GM23338 (cell line): ENCODE measurements at regions not wholly inside any gene's neighbourhood (a gene's known extent, or its start where the extent isn't known, plus 50 kb on each side); places are given as distances from the start of the nearest gene placed in this dataset.

Experiments
- ATAC-seq: fragments of 200-7000 bp; cut with Tn5 transposase; 3 replicates; pipeline ENCODE4 v1.9.1; 2020
- DNase-seq: peaks from one replicate; pipeline ENCODE4 v3.0.0-alpha.2; 2015; ENCODE audit warnings: low spot score
- H2AFZ ChIP-seq: fragments of 200-600 bp; sonication (generic); 2 replicates; pipeline ENCODE4 v1.8.0; 2016; ENCODE audit warnings: antibody characterized with exemption, mild to moderate bottlenecking, moderate library complexity
- H3F3A ChIP-seq: fragments of 200-600 bp; sonication (generic); replicated peaks from 2 replicates; pipeline ENCODE4 v1.8.0; 2017; ENCODE audit warnings: antibody characterized with exemption, mixed run types, low read depth
- H3K27ac ChIP-seq: fragments of 200-600 bp; sonication (generic); 2 replicates; pipeline ENCODE4 v1.6.1; 2016; ENCODE audit warnings: low read depth
- H3K27me3 ChIP-seq: fragments of 200-600 bp; sonication (generic); 2 replicates; pipeline ENCODE4 v1.8.0; 2016; ENCODE audit warnings: mild to moderate bottlenecking, mixed run types, moderate library complexity; ENCODE audit not compliant: insufficient read depth
- H3K36me3 ChIP-seq: fragments of 200-600 bp; sonication (generic); 2 replicates; pipeline ENCODE4 v1.8.0; 2016; ENCODE audit warnings: mild to moderate bottlenecking; ENCODE audit not compliant: insufficient read depth
- H3K4me1 ChIP-seq: fragments of 200-600 bp; sonication (generic); 2 replicates; pipeline ENCODE4 v1.8.0; 2016; ENCODE audit warnings: mild to moderate bottlenecking, moderate library complexity; ENCODE audit not compliant: insufficient read depth
- H3K4me2 ChIP-seq: fragments of 200-600 bp; sonication (generic); 2 replicates; pipeline ENCODE4 v1.7.1; 2017; ENCODE audit warnings: mixed run types
- H3K4me3 ChIP-seq: fragments of 200-600 bp; sonication (generic); 2 replicates; pipeline ENCODE4 v1.6.1; 2016; ENCODE audit warnings: mixed run types
- H3K79me2 ChIP-seq: fragments of 200-600 bp; sonication (generic); replicated peaks from 2 replicates; pipeline ENCODE4 v1.8.0; 2017; ENCODE audit warnings: mild to moderate bottlenecking; ENCODE audit not compliant: insufficient read depth
- H3K9me2 ChIP-seq: fragments of 200-600 bp; sonication (generic); 2 replicates; pipeline ENCODE4 v1.8.0; 2017; ENCODE audit not compliant: insufficient read depth
- H4K20me1 ChIP-seq: fragments of 200-600 bp; sonication (generic); replicated peaks from 2 replicates; pipeline ENCODE4 v1.8.0; 2017; ENCODE audit warnings: mild to moderate bottlenecking; ENCODE audit not compliant: insufficient read depth
- H3K27ac Mint-ChIP-seq: 2 replicates; pipeline ENCODE4 v1.8.0; 2020; ENCODE audit warnings: inconsistent platforms, mild to moderate bottlenecking, moderate library complexity, mixed read lengths
- H3K27me3 Mint-ChIP-seq: 3 replicates; pipeline ENCODE4 v1.8.0; 2022; ENCODE audit warnings: low read depth, mild to moderate bottlenecking, moderate library complexity, mixed read lengths, inconsistent platforms; ENCODE audit not compliant: insufficient read depth, poor library complexity
- H3K36me3 Mint-ChIP-seq: 3 replicates; pipeline ENCODE4 v1.8.0; 2021; ENCODE audit warnings: low read depth, mild to moderate bottlenecking, inconsistent platforms, moderate library complexity, mixed read lengths
- H3K4me1 Mint-ChIP-seq: 3 replicates; pipeline ENCODE4 v1.8.0; 2020; ENCODE audit warnings: mild to moderate bottlenecking, inconsistent platforms, mixed read lengths
- H3K4me3 Mint-ChIP-seq: 3 replicates; pipeline ENCODE4 v1.8.0; 2021; ENCODE audit warnings: moderate library complexity, mild to moderate bottlenecking, inconsistent platforms, mixed read lengths
- H3K9me3 Mint-ChIP-seq: 3 replicates; pipeline ENCODE4 v1.8.0; 2020; ENCODE audit warnings: moderate library complexity, mild to moderate bottlenecking, inconsistent platforms, mixed read lengths
- CREB1 ChIP-seq: fragments of 250-450 bp; sonication (Bioruptor Pico); IDR thresholded peaks from 2 replicates; pipeline ENCODE4 v1.5.0; 2020; ENCODE audit warnings: low read depth, mild to moderate bottlenecking, moderate library complexity
- EZH2 ChIP-seq: fragments of 200-600 bp; sonication (generic); IDR thresholded peaks from one replicate; pipeline ENCODE4 v1.8.0; 2017; ENCODE audit warnings: antibody characterized with exemption, mild to moderate bottlenecking, low read depth; ENCODE audit not compliant: unreplicated experiment
- EZH2phosphoT487 ChIP-seq: fragments of 200-600 bp; sonication (generic); IDR thresholded peaks from one replicate; pipeline ENCODE4 v1.8.1; 2018; ENCODE audit warnings: antibody characterized with exemption; ENCODE audit not compliant: unreplicated experiment
- JUNB ChIP-seq: IDR thresholded peaks from one replicate; pipeline ENCODE4 v1.6.1; 2016; ENCODE audit warnings: antibody characterized with exemption; ENCODE audit not compliant: unreplicated experiment
- POLR2AphosphoS5 ChIP-seq: IDR thresholded peaks from 2 replicates; pipeline ENCODE4 v1.6.1; 2016; ENCODE audit warnings: antibody characterized with exemption, low read depth
- REST ChIP-seq: IDR thresholded peaks from one replicate; pipeline ENCODE4 v1.6.1; 2018; ENCODE audit warnings: antibody characterized with exemption; ENCODE audit not compliant: unreplicated experiment
- STAT1 ChIP-seq: IDR thresholded peaks from one replicate; pipeline ENCODE4 v1.6.1; 2016; ENCODE audit warnings: antibody characterized with exemption; ENCODE audit not compliant: unreplicated experiment
- ZNF114 ChIP-seq: fragments of 250-450 bp; sonication (Bioruptor Pico); IDR thresholded peaks from 2 replicates; pipeline ENCODE4 v1.5.0; 2020; ENCODE audit warnings: mild to moderate bottlenecking, moderate library complexity
- ZNF331 ChIP-seq: fragments of 250-450 bp; sonication (Bioruptor Pico); IDR thresholded peaks from 2 replicates; pipeline ENCODE4 v1.5.0; 2020; ENCODE audit warnings: low read depth, mild to moderate bottlenecking, moderate library complexity
- TF ChIP-seq, protein P1 (sequence below), 2 experiments: fragments of 200-600 bp in 1 of 2; sonication (generic) in 1 of 2; conservative IDR thresholded peaks; 2 replicates each; pipeline versions ENCODE4 v1.5.1 to v1.6.1; 2016 to 2017; ENCODE audit warnings: antibody characterized with exemption in 2 of 2, low read depth in 2 of 2, mild to moderate bottlenecking in 2 of 2, moderate library complexity in 1 of 2
- TF ChIP-seq, protein P2 (sequence below): IDR thresholded peaks from 2 replicates; pipeline ENCODE4 v1.6.1; 2016; ENCODE audit warnings: antibody characterized with exemption
- TF ChIP-seq, protein P3 (sequence below): fragments of 250-450 bp; sonication (Bioruptor Pico); IDR thresholded peaks from 2 replicates; pipeline ENCODE4 v1.5.0; 2020; ENCODE audit warnings: mild to moderate bottlenecking, moderate library complexity

DNA sequence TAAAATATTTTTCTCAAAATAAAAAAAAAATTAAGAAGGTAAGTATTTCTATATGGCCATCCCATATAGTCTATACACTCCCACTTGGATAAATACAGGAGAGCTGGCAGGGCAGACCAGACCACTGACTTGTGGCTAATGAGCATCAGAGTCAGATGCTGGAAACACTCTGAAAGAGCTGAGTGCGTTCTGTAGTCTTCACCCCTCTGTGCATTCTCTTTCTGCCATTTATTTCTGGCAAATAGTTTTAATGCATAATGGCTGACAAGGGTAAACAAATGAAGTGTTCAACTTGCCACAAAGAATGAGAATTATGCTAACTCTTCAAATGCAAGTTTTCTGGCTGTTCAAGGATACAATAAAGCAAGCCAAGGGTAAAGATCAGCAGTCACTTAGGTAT is 191.7 kb downstream of the TTLL7 start:
- no peaks in the 10 kb centered on the region for H3K4me1 Mint-ChIP-seq
- no peak overlapping the region for H3K27ac ChIP-seq
- no peak for ATAC-seq

More for the DNA sequence above, 191.7 kb downstream of the TTLL7 start:
- TF ChIP-seq, protein P1, sequence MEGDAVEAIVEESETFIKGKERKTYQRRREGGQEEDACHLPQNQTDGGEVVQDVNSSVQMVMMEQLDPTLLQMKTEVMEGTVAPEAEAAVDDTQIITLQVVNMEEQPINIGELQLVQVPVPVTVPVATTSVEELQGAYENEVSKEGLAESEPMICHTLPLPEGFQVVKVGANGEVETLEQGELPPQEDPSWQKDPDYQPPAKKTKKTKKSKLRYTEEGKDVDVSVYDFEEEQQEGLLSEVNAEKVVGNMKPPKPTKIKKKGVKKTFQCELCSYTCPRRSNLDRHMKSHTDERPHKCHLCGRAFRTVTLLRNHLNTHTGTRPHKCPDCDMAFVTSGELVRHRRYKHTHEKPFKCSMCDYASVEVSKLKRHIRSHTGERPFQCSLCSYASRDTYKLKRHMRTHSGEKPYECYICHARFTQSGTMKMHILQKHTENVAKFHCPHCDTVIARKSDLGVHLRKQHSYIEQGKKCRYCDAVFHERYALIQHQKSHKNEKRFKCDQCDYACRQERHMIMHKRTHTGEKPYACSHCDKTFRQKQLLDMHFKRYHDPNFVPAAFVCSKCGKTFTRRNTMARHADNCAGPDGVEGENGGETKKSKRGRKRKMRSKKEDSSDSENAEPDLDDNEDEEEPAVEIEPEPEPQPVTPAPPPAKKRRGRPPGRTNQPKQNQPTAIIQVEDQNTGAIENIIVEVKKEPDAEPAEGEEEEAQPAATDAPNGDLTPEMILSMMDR (conservative IDR thresholded peaks at IDR 0.05; ENCODE audit: low read depth in 2 of 2): no peak
- TF ChIP-seq, protein P2, sequence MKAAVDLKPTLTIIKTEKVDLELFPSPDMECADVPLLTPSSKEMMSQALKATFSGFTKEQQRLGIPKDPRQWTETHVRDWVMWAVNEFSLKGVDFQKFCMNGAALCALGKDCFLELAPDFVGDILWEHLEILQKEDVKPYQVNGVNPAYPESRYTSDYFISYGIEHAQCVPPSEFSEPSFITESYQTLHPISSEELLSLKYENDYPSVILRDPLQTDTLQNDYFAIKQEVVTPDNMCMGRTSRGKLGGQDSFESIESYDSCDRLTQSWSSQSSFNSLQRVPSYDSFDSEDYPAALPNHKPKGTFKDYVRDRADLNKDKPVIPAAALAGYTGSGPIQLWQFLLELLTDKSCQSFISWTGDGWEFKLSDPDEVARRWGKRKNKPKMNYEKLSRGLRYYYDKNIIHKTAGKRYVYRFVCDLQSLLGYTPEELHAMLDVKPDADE: no peak
- TF ChIP-seq JUNB: no peak
- no peak for TF ChIP-seq ZNF331 (CRISPR knock-in tag)
- TF ChIP-seq EZH2phosphoT487: no peak
- no peak for TF ChIP-seq STAT1
- TF ChIP-seq POLR2AphosphoS5: no peak
- TF ChIP-seq, protein P3, sequence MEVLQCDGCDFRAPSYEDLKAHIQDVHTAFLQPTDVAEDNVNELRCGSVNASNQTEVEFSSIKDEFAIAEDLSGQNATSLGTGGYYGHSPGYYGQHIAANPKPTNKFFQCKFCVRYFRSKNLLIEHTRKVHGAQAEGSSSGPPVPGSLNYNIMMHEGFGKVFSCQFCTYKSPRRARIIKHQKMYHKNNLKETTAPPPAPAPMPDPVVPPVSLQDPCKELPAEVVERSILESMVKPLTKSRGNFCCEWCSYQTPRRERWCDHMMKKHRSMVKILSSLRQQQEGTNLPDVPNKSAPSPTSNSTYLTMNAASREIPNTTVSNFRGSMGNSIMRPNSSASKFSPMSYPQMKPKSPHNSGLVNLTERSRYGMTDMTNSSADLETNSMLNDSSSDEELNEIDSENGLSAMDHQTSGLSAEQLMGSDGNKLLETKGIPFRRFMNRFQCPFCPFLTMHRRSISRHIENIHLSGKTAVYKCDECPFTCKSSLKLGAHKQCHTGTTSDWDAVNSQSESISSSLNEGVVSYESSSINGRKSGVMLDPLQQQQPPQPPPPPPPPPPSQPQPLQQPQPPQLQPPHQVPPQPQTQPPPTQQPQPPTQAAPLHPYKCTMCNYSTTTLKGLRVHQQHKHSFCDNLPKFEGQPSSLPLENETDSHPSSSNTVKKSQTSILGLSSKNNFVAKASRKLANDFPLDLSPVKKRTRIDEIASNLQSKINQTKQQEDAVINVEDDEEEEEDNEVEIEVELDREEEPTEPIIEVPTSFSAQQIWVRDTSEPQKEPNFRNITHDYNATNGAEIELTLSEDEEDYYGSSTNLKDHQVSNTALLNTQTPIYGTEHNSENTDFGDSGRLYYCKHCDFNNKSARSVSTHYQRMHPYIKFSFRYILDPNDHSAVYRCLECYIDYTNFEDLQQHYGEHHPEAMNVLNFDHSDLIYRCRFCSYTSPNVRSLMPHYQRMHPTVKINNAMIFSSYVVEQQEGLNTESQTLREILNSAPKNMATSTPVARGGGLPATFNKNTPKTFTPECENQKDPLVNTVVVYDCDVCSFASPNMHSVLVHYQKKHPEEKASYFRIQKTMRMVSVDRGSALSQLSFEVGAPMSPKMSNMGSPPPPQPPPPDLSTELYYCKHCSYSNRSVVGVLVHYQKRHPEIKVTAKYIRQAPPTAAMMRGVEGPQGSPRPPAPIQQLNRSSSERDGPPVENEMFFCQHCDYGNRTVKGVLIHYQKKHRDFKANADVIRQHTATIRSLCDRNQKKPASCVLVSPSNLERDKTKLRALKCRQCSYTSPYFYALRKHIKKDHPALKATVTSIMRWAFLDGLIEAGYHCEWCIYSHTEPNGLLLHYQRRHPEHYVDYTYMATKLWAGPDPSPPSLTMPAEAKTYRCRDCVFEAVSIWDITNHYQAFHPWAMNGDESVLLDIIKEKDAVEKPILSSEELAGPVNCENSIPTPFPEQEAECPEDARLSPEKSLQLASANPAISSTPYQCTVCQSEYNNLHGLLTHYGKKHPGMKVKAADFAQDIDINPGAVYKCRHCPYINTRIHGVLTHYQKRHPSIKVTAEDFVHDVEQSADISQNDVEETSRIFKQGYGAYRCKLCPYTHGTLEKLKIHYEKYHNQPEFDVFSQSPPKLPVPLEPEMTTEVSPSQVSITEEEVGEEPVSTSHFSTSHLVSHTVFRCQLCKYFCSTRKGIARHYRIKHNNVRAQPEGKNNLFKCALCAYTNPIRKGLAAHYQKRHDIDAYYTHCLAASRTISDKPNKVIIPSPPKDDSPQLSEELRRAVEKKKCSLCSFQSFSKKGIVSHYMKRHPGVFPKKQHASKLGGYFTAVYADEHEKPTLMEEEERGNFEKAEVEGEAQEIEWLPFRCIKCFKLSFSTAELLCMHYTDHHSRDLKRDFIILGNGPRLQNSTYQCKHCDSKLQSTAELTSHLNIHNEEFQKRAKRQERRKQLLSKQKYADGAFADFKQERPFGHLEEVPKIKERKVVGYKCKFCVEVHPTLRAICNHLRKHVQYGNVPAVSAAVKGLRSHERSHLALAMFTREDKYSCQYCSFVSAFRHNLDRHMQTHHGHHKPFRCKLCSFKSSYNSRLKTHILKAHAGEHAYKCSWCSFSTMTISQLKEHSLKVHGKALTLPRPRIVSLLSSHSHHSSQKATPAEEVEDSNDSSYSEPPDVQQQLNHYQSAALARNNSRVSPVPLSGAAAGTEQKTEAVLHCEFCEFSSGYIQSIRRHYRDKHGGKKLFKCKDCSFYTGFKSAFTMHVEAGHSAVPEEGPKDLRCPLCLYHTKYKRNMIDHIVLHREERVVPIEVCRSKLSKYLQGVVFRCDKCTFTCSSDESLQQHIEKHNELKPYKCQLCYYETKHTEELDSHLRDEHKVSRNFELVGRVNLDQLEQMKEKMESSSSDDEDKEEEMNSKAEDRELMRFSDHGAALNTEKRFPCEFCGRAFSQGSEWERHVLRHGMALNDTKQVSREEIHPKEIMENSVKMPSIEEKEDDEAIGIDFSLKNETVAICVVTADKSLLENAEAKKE (CRISPR knock-in tag): no peak
- no peak for TF ChIP-seq REST
- no peak for TF ChIP-seq ZNF114
- no peak for TF ChIP-seq EZH2
- no peak for TF ChIP-seq CREB1
- Mint-ChIP-seq H3K36me3 (no peaks in the 10 kb centered on the region), H3K27me3 (no peaks in the 10 kb centered on the region), H3K9me3 (no peaks in the 10 kb centered on the region), H3K27ac (no peak overlapping the region), H3K4me3 (no peak overlapping the region)
- Histone ChIP-seq H2AFZ (no peak overlapping the region; the same call in 1 of the 2 replicates), H3K36me3 (no peaks in the 10 kb centered on the region), H4K20me1 (no peaks in the 10 kb centered on the region), H3K9me2 (no peaks in the 10 kb centered on the region; the same call in 1 of the 2 replicates), H3F3A (no peaks in the 10 kb centered on the region), H3K4me2 (no peak overlapping the region), H3K4me3 (no peak overlapping the region), H3K79me2 (no peaks in the 10 kb centered on the region), H3K4me1 (0 out of 2 replicates have a peak, but pooled peaks cover 6% of the 10 kb centered on the region), H3K27me3 (no peaks in the 10 kb centered on the region)
- no peak for DNase-seq
